ENCODE measurements at regions not wholly inside any gene's neighbourhood (a gene's known extent, or its start where the extent isn't known, plus 50 kb on each side); places are given as distances from the start of the nearest gene placed in this dataset.
A peak's percentile ranks its signal among the peaks of the same experiment; 100 is the strongest.
"Not testable (repeated sequence)": the region's sequence is repeated elsewhere in the genome, so short reads cannot be mapped to it uniquely, and the experiment has no call there.

GRCh38 chr3:193124861-193125260 lies 116.2 kb upstream of the PLAAT1 start:
- no peak for DNase-seq

GRCh38 chr3:193129607-193130006 lies 111.4 kb upstream of the PLAAT1 start:
- no peak for DNase-seq

GRCh38 chr3:193130576-193130975 lies 110.4 kb upstream of the PLAAT1 start:
- DNase-seq = no peak

- no peak for DNase-seq
Observed at GRCh38 chr3:193132241-193132640, 108.8 kb upstream of the PLAAT1 start.

- no peak for DNase-seq
Observed at GRCh38 chr3:193132964-193133363, 108.1 kb upstream of the PLAAT1 start.

GRCh38 chr3:193134856-193135255 lies 106.2 kb upstream of the PLAAT1 start:
- no peak for DNase-seq

- DNase-seq = no peak
Observed at GRCh38 chr3:193140381-193140780, 100.6 kb upstream of the PLAAT1 start.

GRCh38 chr3:193145248-193145647 lies 95.8 kb upstream of the PLAAT1 start:
- DNase-seq = no peak

GRCh38 chr3:193148688-193149473 lies 92.1 kb upstream of the PLAAT1 start:
- no peak for DNase-seq

- no peak for DNase-seq
Observed at GRCh38 chr3:193149998-193150397, 91.0 kb upstream of the PLAAT1 start.

- DNase-seq = not testable (repeated sequence)
Observed at GRCh38 chr3:193155044-193155781, 85.8 kb upstream of the PLAAT1 start.

GRCh38 chr3:193157051-193157450 lies 84.0 kb upstream of the PLAAT1 start:
- DNase-seq = no peak

- DNase-seq = no peak
Observed at GRCh38 chr3:193165431-193166120, 75.4 kb upstream of the PLAAT1 start.

- no peak for DNase-seq
Observed at GRCh38 chr3:193168931-193169330, 72.1 kb upstream of the PLAAT1 start.

GRCh38 chr3:193174140-193174539 lies 66.9 kb upstream of the PLAAT1 start:
- DNase-seq = no peak

- not testable (repeated sequence) for DNase-seq
Observed at GRCh38 chr3:193179332-193180012, 61.5 kb upstream of the PLAAT1 start.

GRCh38 chr3:193187070-193187722 lies 53.8 kb upstream of the PLAAT1 start:
- DNase-seq = no peak

- peak; percentile 67 to 74 for DNase-seq
Observed at GRCh38 chr3:193190146-193190786, 50.8 kb upstream of the PLAAT1 start.
